Stimulated activated naive B cell treated with anti-CD40 and anti-IgM and Interleukin-4, amounts not matched to agents 10 μg/mL and 1 μg/mL and 100 μg/mL, for 72 hours (primary cell): ENCODE measurements at regions not wholly inside any gene's neighbourhood (a gene's known extent, or its start where the extent isn't known, plus 50 kb on each side); places are given as distances from the start of the nearest gene placed in this dataset.

Source experiments
- ATAC-seq, 2 donors: fragments of 150-1000 bp; cut with Tn5 transposase; replicated peaks; 2 replicates each; pipeline ENCODE4 v1.10.0; 2021; ENCODE audit warnings: moderate library complexity in 1 of 2
- DNase-seq: peaks from one replicate; pipeline ENCODE4 v3.0.0; 2021
- H3K27ac Mint-ChIP-seq: one replicate; pipeline ENCODE4 v1.8.0; 2022; ENCODE audit warnings: mild to moderate bottlenecking, mixed read lengths
- H3K27me3 Mint-ChIP-seq, 2 donors: one replicate each; pipeline ENCODE4 v1.8.0; 2022; ENCODE audit warnings: mixed read lengths in 2 of 2
- H3K36me3 Mint-ChIP-seq, 2 donors: one replicate each; pipeline ENCODE4 v1.8.0; 2022; ENCODE audit warnings: mixed read lengths in 2 of 2, mild to moderate bottlenecking in 1 of 2
- H3K4me1 Mint-ChIP-seq, 2 donors: one replicate each; pipeline ENCODE4 v1.8.0; 2022; ENCODE audit warnings: mixed read lengths in 2 of 2, mild to moderate bottlenecking in 1 of 2
- H3K4me3 Mint-ChIP-seq, 2 donors: one replicate each; pipeline ENCODE4 v1.8.0; 2022; ENCODE audit warnings: mild to moderate bottlenecking in 2 of 2, mixed read lengths in 2 of 2, moderate library complexity in 1 of 2
- H3K9me3 Mint-ChIP-seq, 2 donors: one replicate each; pipeline ENCODE4 v1.8.0; 2022; ENCODE audit warnings: mixed read lengths in 2 of 2, mild to moderate bottlenecking in 1 of 2

DNA sequence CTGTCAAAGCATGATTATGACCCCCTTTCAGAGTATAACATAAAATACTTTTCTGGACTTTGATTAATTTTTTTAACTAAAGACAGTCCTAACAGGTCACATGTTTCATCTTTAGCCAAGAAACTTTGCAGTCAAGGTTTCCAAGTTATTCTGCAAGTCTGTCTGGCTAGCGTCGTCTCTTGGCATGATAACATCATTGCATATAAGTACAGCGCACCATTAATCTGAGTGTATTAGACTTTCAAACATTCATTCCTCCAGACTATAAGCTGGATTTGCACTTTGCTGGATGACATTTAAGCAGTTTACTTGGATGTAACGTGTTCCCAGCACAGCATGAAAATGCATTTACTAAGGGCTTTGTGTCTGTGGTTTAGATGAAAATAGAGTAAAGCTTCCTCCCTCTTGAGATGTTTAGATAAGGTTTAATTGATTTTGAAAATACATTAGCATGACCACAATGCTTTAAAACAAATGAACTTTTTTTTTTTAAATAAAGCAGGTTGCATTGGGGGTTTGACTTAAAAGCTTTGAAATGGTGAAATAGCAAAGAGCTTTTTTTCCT lies 349.0 kb upstream of the MTPN start:
- Mint-ChIP-seq H3K4me1 (no peaks in the 10 kb centered on the region), H3K36me3 (no peaks in the 10 kb centered on the region), H3K4me3 (no peak overlapping the region), H3K9me3 (no peaks in the 10 kb centered on the region), H3K27ac (no peak overlapping the region), H3K27me3 (peaks cover 0 to 4% of the 10 kb centered on the region in 2 donors)
- no peak for DNase-seq
- ATAC-seq, result no peak

GRCh38 chr7:136325578-136325977 lies 348.4 kb upstream of the MTPN start:
- DNase-seq (no peak), ATAC-seq (no peak)
- Mint-ChIP-seq H3K27me3 (peaks cover 0 to 4% of the 10 kb centered on the region in 2 donors), H3K9me3 (peaks cover 0 to 1% of the 10 kb centered on the region in 2 donors), H3K36me3 (no peaks in the 10 kb centered on the region), H3K27ac (no peak overlapping the region), H3K4me3 (no peak overlapping the region), H3K4me1 (no peaks in the 10 kb centered on the region)

DNA sequence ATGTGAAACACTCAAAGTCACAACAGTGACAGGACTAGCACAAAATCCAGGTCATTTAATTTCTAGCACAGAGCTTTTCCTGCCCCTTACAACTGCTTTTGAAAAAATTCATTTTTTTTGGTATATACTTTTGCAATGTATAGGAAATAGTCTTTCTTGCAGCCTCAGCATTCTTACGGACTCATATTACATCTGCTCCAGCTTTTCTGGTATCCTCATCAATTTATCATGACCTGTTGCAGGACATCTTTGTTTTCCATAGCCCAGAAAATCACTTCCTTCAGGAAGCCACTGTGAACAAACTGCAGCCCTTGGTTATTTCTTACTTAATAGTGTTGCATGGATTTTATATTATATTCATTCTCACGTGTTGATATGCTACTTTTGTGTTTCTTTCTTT lies 347.9 kb upstream of the MTPN start:
- no peaks in the 10 kb centered on the region for H3K36me3 Mint-ChIP-seq
- no peak overlapping the region for H3K27ac Mint-ChIP-seq
- H3K4me3 Mint-ChIP-seq, result no peak overlapping the region
- H3K27me3 Mint-ChIP-seq, result peaks cover 0 to 4% of the 10 kb centered on the region in 2 donors
- no peak for ATAC-seq
- no peaks in the 10 kb centered on the region for H3K4me1 Mint-ChIP-seq
- H3K9me3 Mint-ChIP-seq, result peaks cover 0 to 1% of the 10 kb centered on the region in 2 donors
- DNase-seq, result no peak

DNA sequence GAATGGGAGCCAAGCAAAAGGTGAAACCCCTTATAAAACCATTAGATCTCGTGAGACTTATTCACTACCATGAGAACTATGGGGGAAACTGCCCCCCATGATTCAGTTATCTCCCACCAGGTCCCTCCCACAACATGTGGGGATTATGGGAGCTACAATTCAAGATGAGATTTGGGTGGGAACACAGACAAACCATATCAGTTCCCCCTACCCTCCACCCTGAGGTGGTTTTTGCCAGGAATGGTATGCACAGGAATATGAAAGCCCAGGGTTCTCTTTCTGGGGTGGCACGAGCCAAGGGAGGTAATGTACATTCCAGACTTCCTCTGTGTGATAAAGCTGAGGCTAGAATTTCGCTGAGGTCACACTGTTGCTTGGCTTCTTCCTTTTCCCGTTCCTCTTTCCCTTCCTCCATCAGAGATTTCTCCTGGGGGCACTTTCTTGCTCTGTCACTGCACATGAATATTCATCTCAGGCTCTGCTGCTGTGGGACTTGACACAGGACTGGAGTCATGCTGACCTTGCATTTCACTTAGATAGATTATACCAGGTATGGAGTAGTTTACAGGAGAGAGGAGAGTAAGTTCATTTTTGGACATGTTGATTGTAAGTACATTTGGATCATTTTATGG lies 347.0 kb upstream of the MTPN start:
- Mint-ChIP-seq H3K9me3 (peaks cover 0 to 1% of the 10 kb centered on the region in 2 donors), H3K4me3 (no peak overlapping the region), H3K4me1 (no peaks in the 10 kb centered on the region), H3K36me3 (no peaks in the 10 kb centered on the region), H3K27me3 (peaks cover 0 to 4% of the 10 kb centered on the region in 2 donors), H3K27ac (no peak overlapping the region)
- no peak for ATAC-seq
- DNase-seq, result no peak

DNA sequence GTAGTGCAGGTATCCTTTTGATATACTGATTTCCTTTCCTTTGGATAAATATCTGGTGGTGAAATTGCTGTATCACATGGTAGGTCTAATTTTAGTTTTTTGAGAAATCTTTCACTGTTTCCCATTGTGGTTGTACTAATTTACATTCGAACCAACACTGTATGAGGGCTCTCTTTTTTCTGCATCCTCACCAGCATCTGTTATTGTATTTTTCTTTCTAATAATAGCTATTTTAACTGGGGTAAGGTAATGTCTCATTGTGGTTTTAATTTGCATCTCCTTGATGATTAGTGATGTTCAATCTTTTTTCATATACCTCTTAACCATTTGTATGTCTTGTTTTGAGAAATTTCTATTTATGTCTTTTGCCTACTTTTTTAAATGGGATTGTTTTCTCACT lies 335.4 kb upstream of the MTPN start:
- no peaks in the 10 kb centered on the region for H3K27me3 Mint-ChIP-seq
- peaks cover 8 to 18% of the 10 kb centered on the region in 2 donors for H3K9me3 Mint-ChIP-seq
- ATAC-seq (no peak), DNase-seq (no peak)
- peaks cover 0 to 3% of the 10 kb centered on the region in 2 donors for H3K36me3 Mint-ChIP-seq
- no peak overlapping the region for H3K4me3 Mint-ChIP-seq
- peaks cover 0 to 1% of the 10 kb centered on the region in 2 donors for H3K4me1 Mint-ChIP-seq
- no peak overlapping the region for H3K27ac Mint-ChIP-seq

GRCh38 chr7:136309407-136309806 lies 332.2 kb upstream of the MTPN start:
- H3K27ac Mint-ChIP-seq, result no peak overlapping the region
- H3K36me3 Mint-ChIP-seq, result peaks cover 0 to 3% of the 10 kb centered on the region in 2 donors
- no peak for DNase-seq
- peaks cover 1 to 8% of the 10 kb centered on the region in 2 donors for H3K9me3 Mint-ChIP-seq
- no peak for ATAC-seq
- H3K27me3 Mint-ChIP-seq, result no peaks in the 10 kb centered on the region
- no peak overlapping the region for H3K4me3 Mint-ChIP-seq
- no peaks in the 10 kb centered on the region for H3K4me1 Mint-ChIP-seq

DNA sequence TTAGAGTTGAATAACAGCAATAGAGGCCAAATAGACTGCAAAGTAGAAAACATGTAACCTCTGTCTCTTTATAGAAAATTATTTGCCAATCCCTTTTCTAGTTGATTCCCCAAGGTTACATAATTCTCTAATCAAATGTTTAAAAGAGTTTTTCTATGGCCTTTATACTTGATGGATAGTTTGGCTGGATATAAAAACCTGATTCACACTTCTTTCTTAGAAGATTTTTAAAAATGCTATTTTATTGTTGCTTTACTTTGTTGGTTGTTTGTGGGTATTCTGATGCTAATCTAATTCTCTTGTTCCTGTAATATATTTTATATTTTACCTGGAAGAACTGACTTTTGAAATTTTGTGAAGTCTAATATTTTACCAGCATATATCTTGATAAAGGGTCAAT lies 331.1 kb upstream of the MTPN start:
- DNase-seq (no peak), ATAC-seq (no peak)
- Mint-ChIP-seq H3K4me1 (no peaks in the 10 kb centered on the region), H3K9me3 (peaks cover 0 to 7% of the 10 kb centered on the region in 2 donors), H3K27ac (no peak overlapping the region), H3K27me3 (no peaks in the 10 kb centered on the region), H3K4me3 (no peak overlapping the region), H3K36me3 (peaks cover 0 to 3% of the 10 kb centered on the region in 2 donors)

- DNase-seq, result no peak
- H3K27me3 Mint-ChIP-seq, result no peaks in the 10 kb centered on the region
- no peak overlapping the region for H3K4me3 Mint-ChIP-seq
- no peak for ATAC-seq
- H3K4me1 Mint-ChIP-seq, result no peaks in the 10 kb centered on the region
- H3K36me3 Mint-ChIP-seq, result no peaks in the 10 kb centered on the region
- peaks cover 4 to 11% of the 10 kb centered on the region in 2 donors for H3K9me3 Mint-ChIP-seq
- no peak overlapping the region for H3K27ac Mint-ChIP-seq
Observed at GRCh38 chr7:136303162-136303561, 326.0 kb upstream of the MTPN start.

DNA sequence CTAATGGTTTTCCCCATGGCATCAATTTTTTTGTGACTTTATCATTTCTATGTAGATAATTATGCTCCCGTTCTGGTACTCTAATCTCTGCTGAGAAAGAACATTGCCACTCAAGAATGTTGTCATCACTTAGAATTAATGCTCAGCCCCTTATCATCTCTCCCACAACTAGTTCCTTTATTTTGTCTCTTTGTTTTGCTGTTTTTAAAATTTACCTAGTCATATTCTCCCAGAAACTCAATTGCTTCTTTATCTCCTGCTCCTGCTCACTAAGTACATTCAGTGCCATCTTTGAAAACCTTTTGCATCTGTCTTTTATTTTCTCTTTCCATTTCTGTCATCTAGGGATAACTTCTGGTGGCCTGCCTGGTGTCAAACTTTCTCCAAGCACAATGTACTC lies 324.9 kb upstream of the MTPN start:
- ATAC-seq (no peak), DNase-seq (no peak)
- peaks cover 4 to 14% of the 10 kb centered on the region in 2 donors for H3K9me3 Mint-ChIP-seq
- no peaks in the 10 kb centered on the region for H3K27me3 Mint-ChIP-seq
- no peaks in the 10 kb centered on the region for H3K36me3 Mint-ChIP-seq
- no peaks in the 10 kb centered on the region for H3K4me1 Mint-ChIP-seq
- no peak overlapping the region for H3K27ac Mint-ChIP-seq
- H3K4me3 Mint-ChIP-seq, result no peak overlapping the region

DNA sequence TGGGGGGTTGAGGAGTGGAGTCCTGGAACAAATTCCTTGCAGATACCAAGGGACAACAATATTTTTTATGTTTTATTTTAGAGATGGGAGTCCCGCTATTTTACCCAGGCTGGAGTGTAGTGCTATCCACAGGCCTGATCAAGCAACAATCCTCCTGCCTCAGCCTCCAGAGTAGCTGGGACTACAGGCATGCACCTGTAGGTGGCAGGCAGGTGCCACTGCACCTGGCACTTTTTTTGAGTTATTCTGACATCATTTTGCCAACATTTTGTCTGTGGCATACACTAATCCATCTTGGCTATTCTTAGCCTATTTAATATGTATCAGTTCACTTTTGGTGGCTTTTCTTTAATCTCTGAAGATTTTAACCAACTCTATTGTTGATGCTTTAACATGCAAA lies 317.8 kb upstream of the MTPN start:
- H3K4me1 Mint-ChIP-seq, result no peaks in the 10 kb centered on the region
- H3K27ac Mint-ChIP-seq, result no peak overlapping the region
- H3K36me3 Mint-ChIP-seq, result no peaks in the 10 kb centered on the region
- H3K4me3 Mint-ChIP-seq, result no peak overlapping the region
- ATAC-seq (no peak), DNase-seq (no peak)
- no peaks in the 10 kb centered on the region for H3K27me3 Mint-ChIP-seq
- peaks cover 0 to 3% of the 10 kb centered on the region in 2 donors for H3K9me3 Mint-ChIP-seq

GRCh38 chr7:136293841-136294391 lies 316.8 kb upstream of the MTPN start:
- H3K4me1 Mint-ChIP-seq, result no peaks in the 10 kb centered on the region
- no peak overlapping the region for H3K27ac Mint-ChIP-seq
- no peaks in the 10 kb centered on the region for H3K36me3 Mint-ChIP-seq
- H3K4me3 Mint-ChIP-seq, result no peak overlapping the region
- DNase-seq, result no peak
- no peaks in the 10 kb centered on the region for H3K27me3 Mint-ChIP-seq
- ATAC-seq, result no peak
- peaks cover 0 to 3% of the 10 kb centered on the region in 2 donors for H3K9me3 Mint-ChIP-seq

GRCh38 chr7:136293272-136293671 lies 316.1 kb upstream of the MTPN start:
- Mint-ChIP-seq H3K27ac (no peak overlapping the region), H3K4me3 (no peak overlapping the region)
- ATAC-seq, result peak in 1 of 2 donors; percentile 55

DNA sequence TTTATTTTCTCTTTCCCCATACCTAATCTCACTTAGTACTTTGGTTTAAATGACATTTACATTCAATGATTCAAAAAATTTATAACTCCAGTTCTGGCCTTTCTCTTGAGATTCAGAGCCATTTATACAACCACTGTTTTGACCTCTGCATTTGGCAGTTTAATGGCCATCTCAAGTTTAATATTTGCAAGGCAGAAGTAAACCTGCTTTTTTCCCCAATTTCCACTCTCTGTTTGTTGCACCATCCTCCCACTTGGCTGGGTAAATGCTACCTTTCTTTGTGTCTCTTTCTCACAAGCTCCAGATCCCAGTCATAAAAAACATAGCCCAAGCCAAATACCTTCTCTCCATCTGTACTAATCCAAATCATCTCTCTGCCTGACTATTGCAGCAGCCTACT lies 315.2 kb upstream of the MTPN start:
- DNase-seq (no peak), ATAC-seq (no peak)
- Mint-ChIP-seq H3K27me3 (no peaks in the 10 kb centered on the region), H3K27ac (no peak overlapping the region), H3K36me3 (no peaks in the 10 kb centered on the region), H3K4me1 (no peaks in the 10 kb centered on the region), H3K9me3 (no peaks in the 10 kb centered on the region), H3K4me3 (no peak overlapping the region)

More at GRCh38 chr7:136293272-136293671, 316.1 kb upstream of the MTPN start:
- Mint-ChIP-seq H3K4me1 (no peaks in the 10 kb centered on the region), H3K9me3 (peaks cover 0 to 3% of the 10 kb centered on the region in 2 donors), H3K27me3 (no peaks in the 10 kb centered on the region), H3K36me3 (no peaks in the 10 kb centered on the region)
- no peak for DNase-seq

- no peak overlapping the region for H3K27ac Mint-ChIP-seq
- H3K4me3 Mint-ChIP-seq, result no peak overlapping the region
- no peaks in the 10 kb centered on the region for H3K27me3 Mint-ChIP-seq
- no peaks in the 10 kb centered on the region for H3K4me1 Mint-ChIP-seq
- DNase-seq, result no peak
- no peaks in the 10 kb centered on the region for H3K36me3 Mint-ChIP-seq
- no peak for ATAC-seq
- H3K9me3 Mint-ChIP-seq, result no peaks in the 10 kb centered on the region
Observed at GRCh38 chr7:136290351-136290750, 313.2 kb upstream of the MTPN start.

DNA sequence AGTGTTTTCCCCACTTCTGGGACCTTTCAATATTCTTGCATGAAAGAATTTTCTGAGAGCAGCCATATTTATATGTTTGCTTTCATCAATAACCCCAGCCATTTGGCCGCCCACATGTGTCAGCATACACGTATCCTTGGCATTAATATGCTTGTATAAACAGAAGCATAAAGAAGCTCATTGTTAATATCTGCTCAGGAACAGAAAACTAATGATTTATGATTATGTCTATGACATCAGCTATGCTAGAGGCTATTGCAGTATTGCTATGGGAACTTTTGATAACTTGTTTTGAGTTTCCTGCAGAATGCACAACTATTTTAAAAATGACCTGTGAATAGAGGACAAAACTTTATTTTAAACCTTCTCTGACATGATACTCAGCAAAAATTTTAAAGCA lies 300.9 kb upstream of the MTPN start:
- no peak overlapping the region for H3K4me3 Mint-ChIP-seq
- DNase-seq (no peak), ATAC-seq (no peak)
- H3K36me3 Mint-ChIP-seq, result no peaks in the 10 kb centered on the region
- no peaks in the 10 kb centered on the region for H3K4me1 Mint-ChIP-seq
- no peak overlapping the region for H3K27ac Mint-ChIP-seq
- no peaks in the 10 kb centered on the region for H3K27me3 Mint-ChIP-seq
- peaks cover 0 to 3% of the 10 kb centered on the region in 2 donors for H3K9me3 Mint-ChIP-seq
